CD4-positive, alpha-beta memory T cell (primary cell): ENCODE measurements at regions not wholly inside any gene's neighbourhood (a gene's known extent, or its start where the extent isn't known, plus 50 kb on each side); places are given as distances from the start of the nearest gene placed in this dataset.

Experiments used
- CTCF ChIA-PET: fragments of 350-600 bp; sonication (Branson Sonifier 250); formaldehyde crosslinking; loops from one replicate; lab custom pipeline; 2021; ENCODE audit warnings: inconsistent platforms; ENCODE audit not compliant: partially characterized antibody; lab: Charles Lee
- POLR2A ChIA-PET: fragments of 350-600 bp; sonication (Branson Sonifier 250); formaldehyde crosslinking; loops from one replicate; lab custom pipeline; 2021; ENCODE audit not compliant: partially characterized antibody; lab: Charles Lee
- DNase-seq, 5 donors: peaks; one replicate each; pipeline versions ENCODE4 v3.0.0 to v3.0.0-alpha.2; 2020 to 2022; ENCODE audit warnings: mixed read lengths in 1 of 5
- H3K27ac ChIP-seq: one replicate; pipeline ENCODE4 v1.7.0; 2013; ENCODE audit warnings: low read depth, low read length
- H3K27me3 ChIP-seq: 2 replicates; pipeline ENCODE4 v1.7.0; 2013; ENCODE audit warnings: mild to moderate bottlenecking, low read length, moderate library complexity; ENCODE audit not compliant: insufficient read depth
- H3K36me3 ChIP-seq: 2 replicates; pipeline ENCODE4 v1.7.0; 2013; ENCODE audit warnings: mild to moderate bottlenecking, low read length, moderate library complexity; ENCODE audit not compliant: insufficient read depth
- H3K4me1 ChIP-seq: 2 replicates; pipeline ENCODE4 v1.7.0; 2013; ENCODE audit warnings: mild to moderate bottlenecking, low read length, moderate library complexity; ENCODE audit not compliant: insufficient read depth
- H3K4me3 ChIP-seq, 2 donors: one replicate each; pipeline ENCODE4 v1.7.0; 2013; ENCODE audit warnings: low read length in 2 of 2, mild to moderate bottlenecking in 1 of 2
- H3K9me3 ChIP-seq, 2 donors: one replicate each; pipeline ENCODE4 v1.7.0; 2013; ENCODE audit warnings: low read length in 2 of 2, control low read depth in 1 of 2; ENCODE audit not compliant: control insufficient read depth in 1 of 2
- H3K27ac Mint-ChIP-seq, 7 donors: one replicate each; pipeline ENCODE4 v1.8.0; 2020 to 2021; ENCODE audit warnings: mixed read lengths in 7 of 7, mild to moderate bottlenecking in 6 of 7, inconsistent platforms in 3 of 7, moderate library complexity in 3 of 7
- H3K27me3 Mint-ChIP-seq, 2 donors: one replicate each; pipeline ENCODE4 v1.8.0; 2020 to 2021; ENCODE audit warnings: mixed read lengths in 2 of 2
- H3K36me3 Mint-ChIP-seq, 2 donors: one replicate each; pipeline ENCODE4 v1.8.0; 2020 to 2021; ENCODE audit warnings: mixed read lengths in 2 of 2, inconsistent platforms in 1 of 2, mild to moderate bottlenecking in 1 of 2
- H3K4me1 Mint-ChIP-seq, 4 donors: one replicate each; pipeline ENCODE4 v1.8.0; 2020 to 2021; ENCODE audit warnings: mixed read lengths in 4 of 4, mild to moderate bottlenecking in 1 of 4
- H3K4me3 Mint-ChIP-seq, 8 donors: one replicate each; pipeline ENCODE4 v1.8.0; 2020 to 2021; ENCODE audit warnings: mixed read lengths in 8 of 8, mild to moderate bottlenecking in 7 of 8, moderate library complexity in 6 of 8, inconsistent platforms in 3 of 8
- H3K9me3 Mint-ChIP-seq, 8 donors: one replicate each; pipeline ENCODE4 v1.8.0; 2020 to 2021; ENCODE audit warnings: mixed read lengths in 8 of 8, mild to moderate bottlenecking in 5 of 8, inconsistent platforms in 3 of 8, moderate library complexity in 1 of 8
- intact Hi-C: fragments of 100-400 bp; cut with micrococcal nuclease; formaldehyde crosslinking; loops from one replicate; pipeline ENCODE4 v1.15.1; 2023

- intact Hi-C loops, result no loop called here
Measured at GRCh38 chr9:8096091-8096490, 296.5 kb upstream of the DMAC1 start.

GRCh38 chr9:8095672-8096086, 296.1 kb upstream of the DMAC1 start:
- H3K4me3 Mint-ChIP-seq, result no peak overlapping the region
- Histone ChIP-seq H3K9me3 (no peaks in the 10 kb centered on the region), H3K4me3 (no peak overlapping the region), H3K27me3 (no peaks in the 10 kb centered on the region), H3K4me1 (no peaks in the 10 kb centered on the region), H3K36me3 (no peaks in the 10 kb centered on the region), H3K27ac (no peak overlapping the region)
- no peak for DNase-seq
- ChIA-PET POLR2A (no interaction called here), CTCF (interaction anchor here (0.7 kb wide), 1 partner anchor 115 kb away, joined by 3 read pairs; no protein-coding TSS in a partner anchor)
- H3K27ac Mint-ChIP-seq, result no peak overlapping the region
- peaks cover 0 to 8% (median 2%) of the 10 kb centered on the region in 4 donors for H3K4me1 Mint-ChIP-seq
- H3K36me3 Mint-ChIP-seq, result no peaks in the 10 kb centered on the region
- no peaks in the 10 kb centered on the region for H3K27me3 Mint-ChIP-seq
- intact Hi-C loops, result no loop called here
- peaks cover 0 to 4% (median 0%) of the 10 kb centered on the region in 8 donors for H3K9me3 Mint-ChIP-seq

More at GRCh38 chr9:8096091-8096490, 296.5 kb upstream of the DMAC1 start:
- Histone ChIP-seq H3K36me3 (no peaks in the 10 kb centered on the region), H3K27me3 (no peaks in the 10 kb centered on the region), H3K27ac (no peak overlapping the region), H3K4me3 (no peak overlapping the region), H3K4me1 (no peaks in the 10 kb centered on the region), H3K9me3 (no peaks in the 10 kb centered on the region)
- no peak for DNase-seq
- no peak overlapping the region for H3K4me3 Mint-ChIP-seq
- H3K9me3 Mint-ChIP-seq, result peaks cover 0 to 4% (median 0%) of the 10 kb centered on the region in 8 donors
- no peaks in the 10 kb centered on the region for H3K27me3 Mint-ChIP-seq
- ChIA-PET CTCF (no interaction called here), POLR2A (no interaction called here)
- peaks cover 0 to 3% of the 10 kb centered on the region in 2 donors for H3K36me3 Mint-ChIP-seq
- peaks cover 0 to 6% (median 2%) of the 10 kb centered on the region in 4 donors for H3K4me1 Mint-ChIP-seq
- no peak overlapping the region for H3K27ac Mint-ChIP-seq

GRCh38 chr9:8088477-8088876, 288.9 kb upstream of the DMAC1 start:
- DNase-seq, result no peak
- Histone ChIP-seq H3K4me1 (no peaks in the 10 kb centered on the region), H3K9me3 (no peaks in the 10 kb centered on the region), H3K27me3 (no peaks in the 10 kb centered on the region), H3K36me3 (no peaks in the 10 kb centered on the region), H3K4me3 (no peak overlapping the region), H3K27ac (no peak overlapping the region)
- no peak overlapping the region for H3K4me3 Mint-ChIP-seq
- peaks cover 2% of the 10 kb centered on the region in 2 donors for H3K27me3 Mint-ChIP-seq
- H3K9me3 Mint-ChIP-seq, result peaks cover 0 to 7% (median 0%) of the 10 kb centered on the region in 8 donors
- intact Hi-C loops, result no loop called here
- ChIA-PET CTCF (no interaction called here), POLR2A (no interaction called here)
- no peak overlapping the region for H3K27ac Mint-ChIP-seq
- H3K4me1 Mint-ChIP-seq, result peaks cover 0 to 5% (median 0%) of the 10 kb centered on the region in 4 donors
- no peaks in the 10 kb centered on the region for H3K36me3 Mint-ChIP-seq

GRCh38 chr9:8085986-8086385, 286.4 kb upstream of the DMAC1 start:
- H3K9me3 Mint-ChIP-seq, result peaks cover 0 to 11% (median 4%) of the 10 kb centered on the region in 8 donors
- no peaks in the 10 kb centered on the region for H3K36me3 ChIP-seq
- intact Hi-C loops, result no loop called here
- H3K4me3 ChIP-seq, result no peak overlapping the region
- DNase-seq, result no peak
- H3K27me3 ChIP-seq, result no peaks in the 10 kb centered on the region
- H3K9me3 ChIP-seq, result no peaks in the 10 kb centered on the region
- POLR2A ChIA-PET, result no interaction called here
- no peaks in the 10 kb centered on the region for H3K36me3 Mint-ChIP-seq
- CTCF ChIA-PET, result no interaction called here
- peaks cover 4 to 6% of the 10 kb centered on the region in 2 donors for H3K27me3 Mint-ChIP-seq
- H3K4me3 Mint-ChIP-seq, result no peak overlapping the region
- H3K27ac Mint-ChIP-seq, result no peak overlapping the region
- H3K4me1 Mint-ChIP-seq, result peaks cover 0 to 2% (median 0%) of the 10 kb centered on the region in 4 donors
- H3K4me1 ChIP-seq, result no peaks in the 10 kb centered on the region
- H3K27ac ChIP-seq, result no peak overlapping the region

GRCh38 chr9:8078641-8079140, 279.1 kb upstream of the DMAC1 start:
- peaks cover 2 to 4% of the 10 kb centered on the region in 2 donors for H3K27me3 Mint-ChIP-seq
- no peak for DNase-seq
- H3K9me3 Mint-ChIP-seq, result peaks cover 0 to 12% (median 6%) of the 10 kb centered on the region in 8 donors
- Histone ChIP-seq H3K9me3 (no peaks in the 10 kb centered on the region), H3K4me3 (no peak overlapping the region), H3K36me3 (no peaks in the 10 kb centered on the region), H3K4me1 (no peaks in the 10 kb centered on the region), H3K27me3 (no peaks in the 10 kb centered on the region), H3K27ac (no peak overlapping the region)
- H3K4me1 Mint-ChIP-seq, result no peaks in the 10 kb centered on the region
- intact Hi-C loops, result no loop called here
- no peak overlapping the region for H3K4me3 Mint-ChIP-seq
- POLR2A ChIA-PET, result no interaction called here
- H3K36me3 Mint-ChIP-seq, result no peaks in the 10 kb centered on the region
- no peak overlapping the region for H3K27ac Mint-ChIP-seq
- CTCF ChIA-PET, result no interaction called here

GRCh38 chr9:8074713-8075286, 275.2 kb upstream of the DMAC1 start:
- no peaks in the 10 kb centered on the region for H3K4me1 Mint-ChIP-seq

GRCh38 chr9:8071445-8071798, 271.8 kb upstream of the DMAC1 start:
- Mint-ChIP-seq H3K4me3 (no peak overlapping the region), H3K27ac (no peak overlapping the region)
- no peaks in the 10 kb centered on the region for H3K4me1 ChIP-seq

More at GRCh38 chr9:8074713-8075286, 275.2 kb upstream of the DMAC1 start:
- H3K36me3 Mint-ChIP-seq, result no peaks in the 10 kb centered on the region
- POLR2A ChIA-PET, result no interaction called here
- no peak overlapping the region for H3K4me3 ChIP-seq
- H3K4me3 Mint-ChIP-seq, result no peak overlapping the region
- intact Hi-C loops, result no loop called here
- H3K27ac ChIP-seq, result no peak overlapping the region
- H3K36me3 ChIP-seq, result no peaks in the 10 kb centered on the region
- H3K9me3 ChIP-seq, result no peaks in the 10 kb centered on the region
- H3K27me3 Mint-ChIP-seq, result peaks cover 0 to under 1% of the 10 kb centered on the region in 2 donors
- no peak overlapping the region for H3K27ac Mint-ChIP-seq
- no peak for DNase-seq
- peaks cover 0 to under 1% (median 0%) of the 10 kb centered on the region in 8 donors for H3K9me3 Mint-ChIP-seq
- H3K4me1 ChIP-seq, result no peaks in the 10 kb centered on the region
- no peaks in the 10 kb centered on the region for H3K27me3 ChIP-seq
- CTCF ChIA-PET, result no interaction called here

More at GRCh38 chr9:8071445-8071798, 271.8 kb upstream of the DMAC1 start:
- no peaks in the 10 kb centered on the region for H3K36me3 Mint-ChIP-seq
- Histone ChIP-seq H3K27ac (no peak overlapping the region), H3K27me3 (no peaks in the 10 kb centered on the region), H3K4me3 (no peak overlapping the region), H3K9me3 (no peaks in the 10 kb centered on the region), H3K36me3 (no peaks in the 10 kb centered on the region)
- peaks cover 0 to 3% (median 0%) of the 10 kb centered on the region in 8 donors for H3K9me3 Mint-ChIP-seq
- no peak for DNase-seq
- peaks cover 2% of the 10 kb centered on the region in 2 donors for H3K27me3 Mint-ChIP-seq
- ChIA-PET CTCF (no interaction called here), POLR2A (no interaction called here)
- intact Hi-C loops, result no loop called here
- H3K4me1 Mint-ChIP-seq, result no peaks in the 10 kb centered on the region
